Parathyroid adenoma (tissue), 2 donors: ENCODE measurements at regions not wholly inside any gene's neighbourhood (a gene's known extent, or its start where the extent isn't known, plus 50 kb on each side); places are given as distances from the start of the nearest gene placed in this dataset.

ENCODE experiments used
- H2AFZ ChIP-seq: fragments of 300-600 bp; sonication (generic); one replicate; pipeline ENCODE4 v1.7.0; 2017; ENCODE audit warnings: antibody characterized with exemption, mild to moderate bottlenecking
- H3K27ac ChIP-seq: fragments of 300-600 bp; sonication (generic); one replicate; pipeline ENCODE4 v1.7.0; 2017
- H3K27me3 ChIP-seq: fragments of 300-600 bp; sonication (generic); one replicate; pipeline ENCODE4 v1.7.0; 2017; ENCODE audit warnings: low read length; ENCODE audit not compliant: control insufficient read depth, insufficient read depth
- H3K36me3 ChIP-seq: fragments of 300-600 bp; sonication (generic); one replicate; pipeline ENCODE4 v1.7.0; 2017; ENCODE audit warnings: low read length; ENCODE audit not compliant: control insufficient read depth, insufficient read depth
- H3K4me1 ChIP-seq: fragments of 300-600 bp; sonication (generic); one replicate; pipeline ENCODE4 v1.7.0; 2017; ENCODE audit warnings: control low read depth
- H3K4me2 ChIP-seq: fragments of 300-600 bp; sonication (generic); one replicate; pipeline ENCODE4 v1.7.0; 2017; ENCODE audit warnings: low read length
- H3K4me3 ChIP-seq: fragments of 300-600 bp; sonication (generic); one replicate; pipeline ENCODE4 v1.7.0; 2017; ENCODE audit warnings: low read depth, low read length
- H3K79me2 ChIP-seq: fragments of 300-600 bp; sonication (generic); one replicate; pipeline ENCODE4 v1.7.0; 2017; ENCODE audit warnings: control low read depth
- H3K9ac ChIP-seq: fragments of 300-600 bp; sonication (generic); one replicate; pipeline ENCODE4 v1.7.0; 2017; ENCODE audit warnings: mild to moderate bottlenecking
- H3K9me3 ChIP-seq: fragments of 300-600 bp; sonication (generic); one replicate; pipeline ENCODE4 v1.7.0; 2017; ENCODE audit warnings: low read length; ENCODE audit not compliant: control insufficient read depth
- TF ChIP-seq, protein P1 (sequence below): fragments of 300-600 bp; sonication (generic); IDR thresholded peaks from one replicate; pipeline ENCODE4 v1.7.0; 2017; ENCODE audit warnings: antibody characterized with exemption, mild to moderate bottlenecking
- donor health status: primary hyperparathyroidism.

DNA sequence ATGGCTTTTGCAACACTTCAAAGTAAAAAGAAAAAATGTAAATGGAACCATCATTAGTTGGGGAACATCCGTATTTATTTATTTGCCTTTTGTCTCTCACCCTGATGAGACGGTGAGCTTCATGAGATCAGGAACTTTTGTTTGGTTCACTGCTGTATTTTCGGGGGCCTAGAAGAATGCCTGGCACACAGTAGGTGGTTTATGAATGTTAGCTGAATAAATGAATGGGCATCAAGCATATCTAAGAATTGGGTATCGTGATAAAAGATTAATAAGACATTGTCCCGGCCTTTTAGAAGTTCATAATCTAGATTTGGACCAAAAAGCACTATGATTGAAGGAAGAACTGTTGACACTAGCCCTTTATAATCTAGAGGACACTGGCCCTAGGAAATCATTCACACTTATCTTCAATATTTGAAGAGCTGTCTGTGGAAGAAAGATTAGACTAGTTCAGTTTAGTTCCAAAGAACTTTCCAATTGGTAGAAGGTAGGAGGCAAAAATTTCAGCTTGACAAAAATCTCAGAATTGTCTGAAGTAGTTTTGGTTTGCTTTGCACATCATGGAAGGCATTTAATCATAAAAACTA is 70.3 kb upstream of the CD83 start:
- no peaks in the 10 kb centered on the region for H3K36me3 ChIP-seq
- no peak overlapping the region for H3K4me3 ChIP-seq

DNA sequence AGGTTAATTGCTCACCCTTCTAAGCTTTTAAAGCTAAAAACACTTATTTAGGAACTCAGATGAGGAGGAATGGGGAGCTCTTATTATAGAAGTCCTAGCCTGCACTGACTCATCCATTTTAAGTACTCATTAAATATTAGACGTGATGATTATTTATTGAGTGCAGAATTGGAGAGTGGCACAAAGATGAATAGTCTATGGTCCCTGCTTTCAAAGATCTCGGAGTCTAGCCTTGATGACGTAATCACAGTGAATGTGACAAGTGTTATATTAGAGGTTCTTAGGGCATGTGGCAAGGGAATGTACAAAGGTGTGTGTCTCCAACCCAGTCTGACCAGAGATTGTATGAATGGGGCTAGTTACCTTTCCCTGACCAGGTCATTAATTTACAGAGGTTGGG is 68.7 kb upstream of the CD83 start:
- H3K36me3 ChIP-seq = no peaks in the 10 kb centered on the region
- no peaks in the 10 kb centered on the region for H3K79me2 ChIP-seq
- H3K4me1 ChIP-seq = no peaks in the 10 kb centered on the region
- no peak overlapping the region for H3K4me3 ChIP-seq
- H3K9ac ChIP-seq = no peak overlapping the region
- H3K27me3 ChIP-seq = no peaks in the 10 kb centered on the region
- no peak overlapping the region for H3K27ac ChIP-seq
- H3K4me2 ChIP-seq = no peak overlapping the region
- TF ChIP-seq, protein P1, sequence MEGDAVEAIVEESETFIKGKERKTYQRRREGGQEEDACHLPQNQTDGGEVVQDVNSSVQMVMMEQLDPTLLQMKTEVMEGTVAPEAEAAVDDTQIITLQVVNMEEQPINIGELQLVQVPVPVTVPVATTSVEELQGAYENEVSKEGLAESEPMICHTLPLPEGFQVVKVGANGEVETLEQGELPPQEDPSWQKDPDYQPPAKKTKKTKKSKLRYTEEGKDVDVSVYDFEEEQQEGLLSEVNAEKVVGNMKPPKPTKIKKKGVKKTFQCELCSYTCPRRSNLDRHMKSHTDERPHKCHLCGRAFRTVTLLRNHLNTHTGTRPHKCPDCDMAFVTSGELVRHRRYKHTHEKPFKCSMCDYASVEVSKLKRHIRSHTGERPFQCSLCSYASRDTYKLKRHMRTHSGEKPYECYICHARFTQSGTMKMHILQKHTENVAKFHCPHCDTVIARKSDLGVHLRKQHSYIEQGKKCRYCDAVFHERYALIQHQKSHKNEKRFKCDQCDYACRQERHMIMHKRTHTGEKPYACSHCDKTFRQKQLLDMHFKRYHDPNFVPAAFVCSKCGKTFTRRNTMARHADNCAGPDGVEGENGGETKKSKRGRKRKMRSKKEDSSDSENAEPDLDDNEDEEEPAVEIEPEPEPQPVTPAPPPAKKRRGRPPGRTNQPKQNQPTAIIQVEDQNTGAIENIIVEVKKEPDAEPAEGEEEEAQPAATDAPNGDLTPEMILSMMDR = no peak
- no peak overlapping the region for H2AFZ ChIP-seq
- no peaks in the 10 kb centered on the region for H3K9me3 ChIP-seq

More for the DNA sequence above, 70.3 kb upstream of the CD83 start:
- Histone ChIP-seq H3K4me1 (no peaks in the 10 kb centered on the region), H3K27ac (no peak overlapping the region), H3K9ac (no peak overlapping the region), H3K79me2 (no peaks in the 10 kb centered on the region), H2AFZ (no peak overlapping the region), H3K4me2 (no peak overlapping the region), H3K9me3 (no peaks in the 10 kb centered on the region), H3K27me3 (no peaks in the 10 kb centered on the region)
- TF ChIP-seq, protein P1 = no peak

DNA sequence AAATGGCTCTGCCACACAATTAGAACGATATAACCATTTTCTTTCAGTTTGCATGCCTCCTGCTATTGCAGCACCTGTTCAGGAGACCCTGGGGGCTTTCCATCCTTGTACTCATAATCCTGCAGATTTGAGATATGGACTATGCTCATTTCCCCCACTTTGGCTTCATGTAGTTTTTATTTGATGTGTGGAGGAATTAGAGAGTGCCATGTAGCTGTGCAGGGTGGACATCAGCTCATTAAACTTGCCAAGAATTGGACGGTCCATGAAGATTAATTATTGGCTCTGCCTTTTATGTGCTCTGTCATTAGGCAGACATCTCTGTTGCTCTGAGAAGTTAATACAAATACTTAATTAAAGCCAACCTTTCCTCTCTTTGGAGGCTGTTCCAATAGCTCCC is 66.2 kb upstream of the CD83 start:
- Histone ChIP-seq H3K27ac (no peak overlapping the region), H3K27me3 (no peaks in the 10 kb centered on the region), H3K36me3 (no peaks in the 10 kb centered on the region), H3K4me3 (no peak overlapping the region), H3K9ac (no peak overlapping the region), H3K79me2 (no peaks in the 10 kb centered on the region), H3K4me1 (no peaks in the 10 kb centered on the region), H3K9me3 (no peaks in the 10 kb centered on the region), H3K4me2 (no peak overlapping the region), H2AFZ (no peak overlapping the region)
- TF ChIP-seq, protein P1 = no peak

DNA sequence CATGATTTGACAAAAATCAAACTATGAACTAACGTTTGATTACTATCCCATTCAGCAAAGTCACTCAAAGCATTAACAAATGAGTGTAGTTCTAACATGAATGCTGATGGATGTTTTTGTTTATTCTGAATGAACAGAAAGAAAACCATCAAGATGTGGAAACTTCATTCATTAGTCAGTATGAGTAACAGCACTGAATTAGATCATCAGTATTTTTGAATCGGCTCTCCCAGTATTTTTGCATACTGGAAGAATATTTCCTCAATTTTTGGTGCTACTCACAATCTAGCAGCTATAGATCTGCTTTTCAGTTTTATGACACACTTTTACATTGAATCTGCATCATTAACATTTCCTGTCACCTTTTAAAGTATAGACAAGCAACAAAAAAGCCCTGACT is 63.8 kb upstream of the CD83 start:
- Histone ChIP-seq H3K4me1 (no peaks in the 10 kb centered on the region), H3K9me3 (no peaks in the 10 kb centered on the region), H3K36me3 (no peaks in the 10 kb centered on the region), H3K79me2 (no peaks in the 10 kb centered on the region), H3K9ac (no peak overlapping the region), H3K27me3 (no peaks in the 10 kb centered on the region), H2AFZ (no peak overlapping the region), H3K4me2 (no peak overlapping the region), H3K27ac (no peak overlapping the region), H3K4me3 (no peak overlapping the region)
- TF ChIP-seq, protein P1 = no peak

DNA sequence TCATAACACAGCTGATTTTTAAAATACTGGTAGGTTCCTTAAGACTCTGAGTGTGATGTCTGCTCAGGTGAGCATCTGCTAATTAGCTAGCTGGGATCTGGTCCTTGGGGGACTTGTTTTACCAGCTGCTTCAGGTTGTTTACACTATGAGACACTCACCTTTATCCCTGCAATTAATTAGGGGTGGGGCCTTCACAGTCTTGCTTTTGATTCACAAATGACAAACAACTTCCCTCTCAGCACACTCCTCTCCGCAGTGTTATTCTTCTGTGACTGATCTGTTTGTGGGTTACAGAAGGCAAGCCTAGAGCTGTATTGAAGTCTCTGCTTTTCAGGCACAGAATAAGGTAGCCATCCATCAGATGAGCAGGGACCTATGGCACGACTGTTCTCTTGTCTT is 62.0 kb upstream of the CD83 start:
- Histone ChIP-seq H3K36me3 (no peaks in the 10 kb centered on the region), H3K4me1 (no peaks in the 10 kb centered on the region), H3K9ac (no peak overlapping the region), H3K9me3 (no peaks in the 10 kb centered on the region), H3K27me3 (no peaks in the 10 kb centered on the region), H2AFZ (no peak overlapping the region), H3K79me2 (no peaks in the 10 kb centered on the region), H3K27ac (no peak overlapping the region), H3K4me3 (no peak overlapping the region), H3K4me2 (no peak overlapping the region)
- TF ChIP-seq, protein P1 = no peak
